Liver (tissue), 3 donors: ENCODE measurements at regions not wholly inside any gene's neighbourhood (a gene's known extent, or its start where the extent isn't known, plus 50 kb on each side); places are given as distances from the start of the nearest gene placed in this dataset.

Source experiments
- FOXA1 ChIP-seq: IDR thresholded peaks from 2 replicates; pipeline ENCODE4 v1.6.1; 2016; ENCODE audit warnings: antibody characterized with exemption
- GABPA ChIP-seq, 2 donors: IDR thresholded peaks in 1 of 2; conservative IDR thresholded peaks in 1 of 2; 2 replicates each; pipeline ENCODE4 v1.6.1; 2016; ENCODE audit warnings: antibody characterized with exemption in 2 of 2, mild to moderate bottlenecking in 1 of 2, moderate library complexity in 1 of 2
- JUND ChIP-seq, 2 donors: IDR thresholded peaks; 2 replicates each; pipeline ENCODE4 v1.6.1; 2016; ENCODE audit warnings: antibody characterized with exemption in 2 of 2
- RAD21 ChIP-seq, 2 donors: IDR thresholded peaks; 2 replicates each; pipeline ENCODE4 v1.6.1; 2016; ENCODE audit warnings: antibody characterized with exemption in 2 of 2, mild to moderate bottlenecking in 2 of 2
- TAF1 ChIP-seq: conservative IDR thresholded peaks from 2 replicates; pipeline ENCODE4 v1.6.1; 2016; ENCODE audit warnings: antibody characterized with exemption, mild to moderate bottlenecking
- YY1 ChIP-seq: IDR thresholded peaks from 2 replicates; pipeline ENCODE4 v1.6.1; 2016; ENCODE audit warnings: antibody characterized with exemption, mild to moderate bottlenecking
- TF ChIP-seq, protein P1 (sequence below): fragments of 150-350 bp; IDR thresholded peaks from 2 replicates; pipeline ENCODE4 v1.5.1; 2017; ENCODE audit warnings: improper control_type of control experiment, low read depth, low read length; ENCODE audit not compliant: missing input control
- TF ChIP-seq, protein P2 (sequence below): IDR thresholded peaks from 2 replicates; pipeline ENCODE4 v1.6.1; 2016; ENCODE audit warnings: antibody characterized with exemption, mild to moderate bottlenecking
- TF ChIP-seq, protein P3 (sequence below): IDR thresholded peaks from 2 replicates; pipeline ENCODE4 v1.6.1; 2016; ENCODE audit warnings: antibody characterized with exemption
- TF ChIP-seq, protein P4 (sequence below): IDR thresholded peaks from 2 replicates; pipeline ENCODE4 v1.6.1; 2016; ENCODE audit warnings: antibody characterized with exemption
- donor health status: healthy.
- donor health status: healthy.

DNA sequence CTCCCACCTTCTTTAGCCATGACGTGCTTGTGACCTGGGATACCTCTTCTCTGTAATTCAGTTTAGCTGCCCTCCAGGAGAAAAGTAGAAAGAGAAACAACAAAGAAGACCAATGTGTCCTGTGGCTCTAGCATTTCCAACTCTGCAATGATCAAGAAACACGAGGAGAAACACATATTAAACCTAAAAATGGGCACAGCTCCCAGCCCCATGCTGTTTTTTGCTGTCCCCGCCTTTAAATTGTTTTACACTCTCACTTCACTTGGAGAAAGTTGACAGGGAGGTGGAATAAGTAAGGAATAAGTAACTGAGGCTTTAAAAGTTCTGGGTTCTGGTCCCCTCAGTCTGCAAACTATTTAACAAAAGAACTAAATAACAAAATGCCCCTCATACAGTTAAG lies 390.6 kb downstream of the TNS1 start:
- TF ChIP-seq, protein P1, sequence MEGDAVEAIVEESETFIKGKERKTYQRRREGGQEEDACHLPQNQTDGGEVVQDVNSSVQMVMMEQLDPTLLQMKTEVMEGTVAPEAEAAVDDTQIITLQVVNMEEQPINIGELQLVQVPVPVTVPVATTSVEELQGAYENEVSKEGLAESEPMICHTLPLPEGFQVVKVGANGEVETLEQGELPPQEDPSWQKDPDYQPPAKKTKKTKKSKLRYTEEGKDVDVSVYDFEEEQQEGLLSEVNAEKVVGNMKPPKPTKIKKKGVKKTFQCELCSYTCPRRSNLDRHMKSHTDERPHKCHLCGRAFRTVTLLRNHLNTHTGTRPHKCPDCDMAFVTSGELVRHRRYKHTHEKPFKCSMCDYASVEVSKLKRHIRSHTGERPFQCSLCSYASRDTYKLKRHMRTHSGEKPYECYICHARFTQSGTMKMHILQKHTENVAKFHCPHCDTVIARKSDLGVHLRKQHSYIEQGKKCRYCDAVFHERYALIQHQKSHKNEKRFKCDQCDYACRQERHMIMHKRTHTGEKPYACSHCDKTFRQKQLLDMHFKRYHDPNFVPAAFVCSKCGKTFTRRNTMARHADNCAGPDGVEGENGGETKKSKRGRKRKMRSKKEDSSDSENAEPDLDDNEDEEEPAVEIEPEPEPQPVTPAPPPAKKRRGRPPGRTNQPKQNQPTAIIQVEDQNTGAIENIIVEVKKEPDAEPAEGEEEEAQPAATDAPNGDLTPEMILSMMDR: no peak
- no peak for TF ChIP-seq RAD21 (IDR thresholded peaks at IDR 0.05)
- TF ChIP-seq, protein P2, sequence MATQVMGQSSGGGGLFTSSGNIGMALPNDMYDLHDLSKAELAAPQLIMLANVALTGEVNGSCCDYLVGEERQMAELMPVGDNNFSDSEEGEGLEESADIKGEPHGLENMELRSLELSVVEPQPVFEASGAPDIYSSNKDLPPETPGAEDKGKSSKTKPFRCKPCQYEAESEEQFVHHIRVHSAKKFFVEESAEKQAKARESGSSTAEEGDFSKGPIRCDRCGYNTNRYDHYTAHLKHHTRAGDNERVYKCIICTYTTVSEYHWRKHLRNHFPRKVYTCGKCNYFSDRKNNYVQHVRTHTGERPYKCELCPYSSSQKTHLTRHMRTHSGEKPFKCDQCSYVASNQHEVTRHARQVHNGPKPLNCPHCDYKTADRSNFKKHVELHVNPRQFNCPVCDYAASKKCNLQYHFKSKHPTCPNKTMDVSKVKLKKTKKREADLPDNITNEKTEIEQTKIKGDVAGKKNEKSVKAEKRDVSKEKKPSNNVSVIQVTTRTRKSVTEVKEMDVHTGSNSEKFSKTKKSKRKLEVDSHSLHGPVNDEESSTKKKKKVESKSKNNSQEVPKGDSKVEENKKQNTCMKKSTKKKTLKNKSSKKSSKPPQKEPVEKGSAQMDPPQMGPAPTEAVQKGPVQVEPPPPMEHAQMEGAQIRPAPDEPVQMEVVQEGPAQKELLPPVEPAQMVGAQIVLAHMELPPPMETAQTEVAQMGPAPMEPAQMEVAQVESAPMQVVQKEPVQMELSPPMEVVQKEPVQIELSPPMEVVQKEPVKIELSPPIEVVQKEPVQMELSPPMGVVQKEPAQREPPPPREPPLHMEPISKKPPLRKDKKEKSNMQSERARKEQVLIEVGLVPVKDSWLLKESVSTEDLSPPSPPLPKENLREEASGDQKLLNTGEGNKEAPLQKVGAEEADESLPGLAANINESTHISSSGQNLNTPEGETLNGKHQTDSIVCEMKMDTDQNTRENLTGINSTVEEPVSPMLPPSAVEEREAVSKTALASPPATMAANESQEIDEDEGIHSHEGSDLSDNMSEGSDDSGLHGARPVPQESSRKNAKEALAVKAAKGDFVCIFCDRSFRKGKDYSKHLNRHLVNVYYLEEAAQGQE: no peak
- TF ChIP-seq, protein P3, sequence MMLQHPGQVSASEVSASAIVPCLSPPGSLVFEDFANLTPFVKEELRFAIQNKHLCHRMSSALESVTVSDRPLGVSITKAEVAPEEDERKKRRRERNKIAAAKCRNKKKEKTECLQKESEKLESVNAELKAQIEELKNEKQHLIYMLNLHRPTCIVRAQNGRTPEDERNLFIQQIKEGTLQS: no peak
- TF ChIP-seq JUND (IDR thresholded peaks at IDR 0.05): no peak
- TF ChIP-seq, protein P4, sequence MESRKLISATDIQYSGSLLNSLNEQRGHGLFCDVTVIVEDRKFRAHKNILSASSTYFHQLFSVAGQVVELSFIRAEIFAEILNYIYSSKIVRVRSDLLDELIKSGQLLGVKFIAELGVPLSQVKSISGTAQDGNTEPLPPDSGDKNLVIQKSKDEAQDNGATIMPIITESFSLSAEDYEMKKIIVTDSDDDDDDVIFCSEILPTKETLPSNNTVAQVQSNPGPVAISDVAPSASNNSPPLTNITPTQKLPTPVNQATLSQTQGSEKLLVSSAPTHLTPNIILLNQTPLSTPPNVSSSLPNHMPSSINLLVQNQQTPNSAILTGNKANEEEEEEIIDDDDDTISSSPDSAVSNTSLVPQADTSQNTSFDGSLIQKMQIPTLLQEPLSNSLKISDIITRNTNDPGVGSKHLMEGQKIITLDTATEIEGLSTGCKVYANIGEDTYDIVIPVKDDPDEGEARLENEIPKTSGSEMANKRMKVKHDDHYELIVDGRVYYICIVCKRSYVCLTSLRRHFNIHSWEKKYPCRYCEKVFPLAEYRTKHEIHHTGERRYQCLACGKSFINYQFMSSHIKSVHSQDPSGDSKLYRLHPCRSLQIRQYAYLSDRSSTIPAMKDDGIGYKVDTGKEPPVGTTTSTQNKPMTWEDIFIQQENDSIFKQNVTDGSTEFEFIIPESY: no peak
- no peak for TF ChIP-seq FOXA1
- TF ChIP-seq YY1: no peak
- no peak for TF ChIP-seq GABPA (IDR thresholded peaks at IDR 0.05 in 1 of 2, conservative IDR thresholded peaks at IDR 0.05 in 1 of 2)
- no peak for TF ChIP-seq TAF1
